ENCODE measurements at regions not wholly inside any gene's neighbourhood (a gene's known extent, or its start where the extent isn't known, plus 50 kb on each side); places are given as distances from the start of the nearest gene placed in this dataset.

DNA sequence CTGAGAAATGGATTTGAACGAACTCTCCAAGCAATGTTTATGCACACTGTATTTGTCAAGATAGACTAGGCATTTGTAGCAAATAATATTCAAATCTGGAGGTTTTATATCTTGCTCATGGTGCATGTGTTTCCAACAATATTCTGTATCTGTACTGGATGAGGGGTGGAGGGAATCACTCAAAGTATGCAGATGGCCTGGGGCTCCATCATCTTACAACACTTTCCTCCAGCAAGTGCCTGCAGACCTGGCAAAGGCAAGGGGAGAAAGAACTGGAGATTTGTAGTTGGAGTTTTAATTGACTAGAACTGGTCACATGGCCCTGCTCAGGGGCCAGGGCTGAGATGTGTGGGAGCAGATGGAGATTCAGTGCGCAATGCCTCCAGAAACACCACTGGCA lies 309.0 kb downstream of the PLK2 start:
- DNase-seq (ENCODE audit: low spot score, unreplicated experiment), result no peak
- Mint-ChIP-seq H3K27me3 (no peaks in the 10 kb centered on the region), H3K4me3 (ENCODE audit: low read depth) (no peak overlapping the region), H3K4me1 (ENCODE audit: low read depth) (no peaks in the 10 kb centered on the region), H3K9me3 (ENCODE audit: low read depth) (peaks cover 11% of the 10 kb centered on the region), H3K27ac (no peak overlapping the region), H3K36me3 (ENCODE audit: insufficient read depth) (no peaks in the 10 kb centered on the region)
- TF ChIP-seq, protein P1, sequence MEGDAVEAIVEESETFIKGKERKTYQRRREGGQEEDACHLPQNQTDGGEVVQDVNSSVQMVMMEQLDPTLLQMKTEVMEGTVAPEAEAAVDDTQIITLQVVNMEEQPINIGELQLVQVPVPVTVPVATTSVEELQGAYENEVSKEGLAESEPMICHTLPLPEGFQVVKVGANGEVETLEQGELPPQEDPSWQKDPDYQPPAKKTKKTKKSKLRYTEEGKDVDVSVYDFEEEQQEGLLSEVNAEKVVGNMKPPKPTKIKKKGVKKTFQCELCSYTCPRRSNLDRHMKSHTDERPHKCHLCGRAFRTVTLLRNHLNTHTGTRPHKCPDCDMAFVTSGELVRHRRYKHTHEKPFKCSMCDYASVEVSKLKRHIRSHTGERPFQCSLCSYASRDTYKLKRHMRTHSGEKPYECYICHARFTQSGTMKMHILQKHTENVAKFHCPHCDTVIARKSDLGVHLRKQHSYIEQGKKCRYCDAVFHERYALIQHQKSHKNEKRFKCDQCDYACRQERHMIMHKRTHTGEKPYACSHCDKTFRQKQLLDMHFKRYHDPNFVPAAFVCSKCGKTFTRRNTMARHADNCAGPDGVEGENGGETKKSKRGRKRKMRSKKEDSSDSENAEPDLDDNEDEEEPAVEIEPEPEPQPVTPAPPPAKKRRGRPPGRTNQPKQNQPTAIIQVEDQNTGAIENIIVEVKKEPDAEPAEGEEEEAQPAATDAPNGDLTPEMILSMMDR (IDR thresholded peaks at IDR 0.05; ENCODE audit: unreplicated experiment), result no peak

- no peaks in the 10 kb centered on the region for H3K27me3 Mint-ChIP-seq
- TF ChIP-seq, protein P1 (IDR thresholded peaks at IDR 0.05; ENCODE audit: unreplicated experiment), result no peak
- H3K27ac Mint-ChIP-seq, result no peak overlapping the region
- H3K4me3 Mint-ChIP-seq (ENCODE audit: low read depth), result no peak overlapping the region
- H3K9me3 Mint-ChIP-seq (ENCODE audit: low read depth), result peaks cover 11% of the 10 kb centered on the region
- H3K36me3 Mint-ChIP-seq (ENCODE audit: insufficient read depth), result no peaks in the 10 kb centered on the region
- no peak for DNase-seq (ENCODE audit: low spot score, unreplicated experiment)
- H3K4me1 Mint-ChIP-seq (ENCODE audit: low read depth), result no peaks in the 10 kb centered on the region
These were observed 310.1 kb downstream of the PLK2 start for GRCh38 chr5:58149746-58150145.

- Mint-ChIP-seq H3K36me3 (ENCODE audit: insufficient read depth) (no peaks in the 10 kb centered on the region), H3K4me3 (ENCODE audit: low read depth) (no peak overlapping the region), H3K27ac (no peak overlapping the region), H3K4me1 (ENCODE audit: low read depth) (no peaks in the 10 kb centered on the region), H3K27me3 (no peaks in the 10 kb centered on the region), H3K9me3 (ENCODE audit: low read depth) (peaks cover 11% of the 10 kb centered on the region)
- no peak for DNase-seq (ENCODE audit: low spot score, unreplicated experiment)
- TF ChIP-seq, protein P1 (IDR thresholded peaks at IDR 0.05; ENCODE audit: unreplicated experiment), result no peak
These were observed 310.5 kb downstream of the PLK2 start for GRCh38 chr5:58149345-58149744.

DNA sequence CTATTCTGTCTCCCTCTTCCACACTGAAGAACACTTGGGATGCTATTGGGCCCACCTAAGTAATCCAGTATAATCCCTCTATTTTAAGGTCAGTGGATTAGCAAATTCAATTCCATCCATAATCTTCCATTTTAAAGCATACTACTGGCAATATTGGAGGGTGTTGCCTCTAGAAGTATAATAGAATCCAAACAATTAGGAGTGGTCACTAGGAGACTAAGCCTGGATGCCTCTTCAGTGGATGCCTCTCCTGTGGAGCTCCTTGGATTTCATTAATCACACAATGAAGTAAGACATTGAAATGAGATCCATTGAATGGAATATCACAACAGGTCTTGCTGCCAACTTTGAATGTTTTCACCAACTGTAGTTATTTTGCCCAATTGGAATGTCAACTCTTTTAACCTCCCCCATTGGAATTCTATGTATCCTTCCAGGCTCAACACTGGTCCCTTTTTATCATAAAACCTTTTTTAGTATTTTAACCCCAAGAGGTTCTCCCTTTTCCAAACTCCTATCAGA lies 311.6 kb downstream of the PLK2 start:
- TF ChIP-seq, protein P1 (IDR thresholded peaks at IDR 0.05; ENCODE audit: unreplicated experiment), result no peak
- no peaks in the 10 kb centered on the region for H3K27me3 Mint-ChIP-seq
- no peak overlapping the region for H3K4me3 Mint-ChIP-seq (ENCODE audit: low read depth)
- no peaks in the 10 kb centered on the region for H3K4me1 Mint-ChIP-seq (ENCODE audit: low read depth)
- DNase-seq (ENCODE audit: low spot score, unreplicated experiment), result no peak
- peaks cover 6% of the 10 kb centered on the region for H3K9me3 Mint-ChIP-seq (ENCODE audit: low read depth)
- no peaks in the 10 kb centered on the region for H3K36me3 Mint-ChIP-seq (ENCODE audit: insufficient read depth)
- H3K27ac Mint-ChIP-seq, result no peak overlapping the region

GRCh38 chr5:58145397-58145934 lies 314.4 kb downstream of the PLK2 start:
- no peak overlapping the region for H3K27ac Mint-ChIP-seq
- no peak overlapping the region for H3K4me3 Mint-ChIP-seq (ENCODE audit: low read depth)
- no peaks in the 10 kb centered on the region for H3K9me3 Mint-ChIP-seq (ENCODE audit: low read depth)
- TF ChIP-seq, protein P1 (IDR thresholded peaks at IDR 0.05; ENCODE audit: unreplicated experiment), result no peak
- no peaks in the 10 kb centered on the region for H3K4me1 Mint-ChIP-seq (ENCODE audit: low read depth)
- no peak for DNase-seq (ENCODE audit: low spot score, unreplicated experiment)
- H3K36me3 Mint-ChIP-seq (ENCODE audit: insufficient read depth), result no peaks in the 10 kb centered on the region
- H3K27me3 Mint-ChIP-seq, result no peaks in the 10 kb centered on the region
